DOHH2 (cell line): ENCODE measurements at regions not wholly inside any gene's neighbourhood (a gene's known extent, or its start where the extent isn't known, plus 50 kb on each side); places are given as distances from the start of the nearest gene placed in this dataset.
A peak's percentile ranks its signal among the peaks of the same experiment; 100 is the strongest.

ENCODE experiments used
- H3F3A ChIP-seq: fragments of 200-600 bp; sonication (generic), shearing (Covaris generic); 2 replicates; pipeline ENCODE4 v1.6.0; 2016; ENCODE audit warnings: antibody characterized with exemption, mild to moderate bottlenecking; ENCODE audit not compliant: control insufficient read depth, insufficient read depth
- H3K27ac ChIP-seq: fragments of 200-600 bp; sonication (generic); 2 replicates; pipeline ENCODE4 v1.5.1; 2014; ENCODE audit warnings: low read depth, mild to moderate bottlenecking, low read length, moderate library complexity
- H3K27me3 ChIP-seq: fragments of 200-600 bp; sonication (generic); 2 replicates; pipeline ENCODE4 v1.6.1; 2014; ENCODE audit warnings: mild to moderate bottlenecking, low read length, mixed read lengths; ENCODE audit not compliant: control insufficient read depth
- H3K36me3 ChIP-seq: fragments of 200-600 bp; sonication (generic); 2 replicates; pipeline ENCODE4 v1.6.1; 2014; ENCODE audit warnings: mild to moderate bottlenecking, low read length, moderate library complexity, mixed read lengths; ENCODE audit not compliant: control insufficient read depth
- H3K4me1 ChIP-seq: fragments of 200-600 bp; sonication (generic); 2 replicates; pipeline ENCODE4 v1.6.1; 2014; ENCODE audit warnings: mild to moderate bottlenecking, low read length, mixed read lengths; ENCODE audit not compliant: control insufficient read depth
- H3K4me2 ChIP-seq: fragments of 200-600 bp; sonication (generic); 2 replicates; pipeline ENCODE4 v1.6.0; 2014; ENCODE audit warnings: mild to moderate bottlenecking, low read length, moderate library complexity
- H3K4me3 ChIP-seq: fragments of 200-600 bp; sonication (generic); 2 replicates; pipeline ENCODE4 v1.5.1; 2014; ENCODE audit warnings: mild to moderate bottlenecking, low read length, mixed read lengths
- H3K79me2 ChIP-seq: fragments of 200-600 bp; sonication (generic); 2 replicates; pipeline ENCODE4 v1.6.1; 2014; ENCODE audit warnings: mild to moderate bottlenecking, low read length, mixed read lengths; ENCODE audit not compliant: control insufficient read depth
- H3K9me2 ChIP-seq: fragments of 200-600 bp; sonication (generic); replicated peaks from 2 replicates; pipeline ENCODE4 v1.6.1; 2014; ENCODE audit warnings: mild to moderate bottlenecking, low read length, mixed read lengths; ENCODE audit not compliant: control insufficient read depth
- H3K9me3 ChIP-seq: fragments of 200-600 bp; sonication (generic); 2 replicates; pipeline ENCODE4 v1.6.1; 2014; ENCODE audit warnings: antibody characterized with exemption, low read length, mixed read lengths; ENCODE audit not compliant: control insufficient read depth, insufficient read depth
- H4K20me1 ChIP-seq: fragments of 200-600 bp; sonication (generic); 2 replicates; pipeline ENCODE4 v1.6.0; 2014; ENCODE audit warnings: low read depth, mild to moderate bottlenecking, antibody characterized with exemption, low read length, moderate library complexity; ENCODE audit not compliant: control insufficient read depth, insufficient read depth
- EZH2phosphoT487 ChIP-seq: fragments of 200-600 bp; sonication (generic); IDR thresholded peaks from 2 replicates; pipeline ENCODE4 v1.6.1; 2017; ENCODE audit warnings: borderline replicate concordance, mild to moderate bottlenecking, antibody characterized with exemption, low read length, moderate library complexity, mixed read lengths
- TF ChIP-seq, protein P1 (sequence below): fragments of 200-600 bp; sonication (generic); IDR thresholded peaks from one replicate; pipeline ENCODE4 v1.5.1; 2014; ENCODE audit warnings: antibody characterized with exemption, mild to moderate bottlenecking, low read depth, low read length; ENCODE audit not compliant: poor library complexity, severe bottlenecking

DNA sequence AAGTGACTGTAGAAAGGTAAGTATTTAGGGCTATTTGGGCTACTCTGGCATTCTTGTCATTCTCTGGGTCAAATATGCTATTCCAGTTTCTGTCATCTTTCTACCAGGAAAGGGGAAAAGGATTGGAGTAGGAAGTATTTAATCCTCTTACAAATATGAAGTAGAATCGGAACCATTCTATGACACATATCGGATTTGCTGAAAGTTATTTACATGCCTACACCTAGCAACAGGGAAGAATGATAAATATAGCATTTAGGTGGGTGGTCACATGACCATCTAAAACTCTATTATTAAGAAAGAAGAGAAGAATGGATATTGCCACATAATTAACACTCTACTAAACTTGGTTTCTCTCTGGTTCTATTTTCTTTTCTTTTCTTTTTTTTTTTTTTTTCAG, 1353.1 kb downstream of the ZPLD1 start:
- no peaks in the 10 kb centered on the region for H3K36me3 ChIP-seq

DNA sequence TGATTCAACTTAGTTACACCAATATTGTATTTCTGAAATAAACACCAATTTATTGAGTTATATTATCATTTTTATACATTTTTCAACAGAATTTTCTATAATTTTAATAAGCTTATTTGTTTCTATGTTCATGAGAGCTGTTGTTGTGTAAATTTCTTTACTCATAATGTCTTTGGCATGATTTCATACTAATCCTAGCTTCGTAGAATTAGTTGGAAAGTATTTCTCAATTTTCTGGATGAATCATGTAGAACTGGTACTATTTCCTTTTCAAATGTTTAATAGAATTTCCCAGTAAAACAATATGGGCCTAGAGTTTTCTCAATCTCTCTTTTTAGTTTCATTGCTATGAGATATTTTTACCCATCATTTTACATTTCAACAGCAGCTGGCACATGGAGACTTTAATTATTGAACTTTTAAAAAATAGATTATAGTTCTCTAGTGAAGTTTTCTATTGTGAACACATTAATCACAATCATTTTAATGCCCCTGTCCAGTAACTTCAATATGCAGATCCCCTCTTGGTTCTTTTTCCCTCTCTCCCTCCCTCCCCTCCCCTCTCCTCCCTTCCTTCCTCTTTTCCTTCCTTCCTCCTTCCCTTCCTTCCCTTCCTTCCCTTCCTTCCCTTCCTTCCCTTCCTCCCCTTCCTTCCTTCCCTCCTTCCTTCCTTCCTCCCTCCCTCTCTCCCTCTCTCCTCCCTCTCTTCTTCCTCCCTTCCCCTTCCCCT, 1357.1 kb downstream of the ZPLD1 start:
- Histone ChIP-seq H3K27ac (no peak overlapping the region), H3K79me2 (no peaks in the 10 kb centered on the region), H3K9me2 (no peaks in the 10 kb centered on the region), H3K4me2 (no peak overlapping the region), H3K4me1 (no peaks in the 10 kb centered on the region), H4K20me1 (no peaks in the 10 kb centered on the region), H3K9me3 (no peaks in the 10 kb centered on the region), H3K36me3 (no peaks in the 10 kb centered on the region), H3F3A (no peaks in the 10 kb centered on the region), H3K27me3 (no peaks in the 10 kb centered on the region), H3K4me3 (no peak overlapping the region)
- TF ChIP-seq EZH2phosphoT487: no peak
- TF ChIP-seq, protein P1, sequence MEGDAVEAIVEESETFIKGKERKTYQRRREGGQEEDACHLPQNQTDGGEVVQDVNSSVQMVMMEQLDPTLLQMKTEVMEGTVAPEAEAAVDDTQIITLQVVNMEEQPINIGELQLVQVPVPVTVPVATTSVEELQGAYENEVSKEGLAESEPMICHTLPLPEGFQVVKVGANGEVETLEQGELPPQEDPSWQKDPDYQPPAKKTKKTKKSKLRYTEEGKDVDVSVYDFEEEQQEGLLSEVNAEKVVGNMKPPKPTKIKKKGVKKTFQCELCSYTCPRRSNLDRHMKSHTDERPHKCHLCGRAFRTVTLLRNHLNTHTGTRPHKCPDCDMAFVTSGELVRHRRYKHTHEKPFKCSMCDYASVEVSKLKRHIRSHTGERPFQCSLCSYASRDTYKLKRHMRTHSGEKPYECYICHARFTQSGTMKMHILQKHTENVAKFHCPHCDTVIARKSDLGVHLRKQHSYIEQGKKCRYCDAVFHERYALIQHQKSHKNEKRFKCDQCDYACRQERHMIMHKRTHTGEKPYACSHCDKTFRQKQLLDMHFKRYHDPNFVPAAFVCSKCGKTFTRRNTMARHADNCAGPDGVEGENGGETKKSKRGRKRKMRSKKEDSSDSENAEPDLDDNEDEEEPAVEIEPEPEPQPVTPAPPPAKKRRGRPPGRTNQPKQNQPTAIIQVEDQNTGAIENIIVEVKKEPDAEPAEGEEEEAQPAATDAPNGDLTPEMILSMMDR: no peak

More for the DNA sequence above, 1353.1 kb downstream of the ZPLD1 start:
- Histone ChIP-seq H3K4me3 (no peak overlapping the region), H3K27ac (no peak overlapping the region), H3K9me3 (no peaks in the 10 kb centered on the region), H4K20me1 (no peaks in the 10 kb centered on the region), H3K9me2 (no peaks in the 10 kb centered on the region), H3K27me3 (no peaks in the 10 kb centered on the region), H3K4me1 (no peaks in the 10 kb centered on the region), H3K4me2 (no peak overlapping the region), H3F3A (no peaks in the 10 kb centered on the region), H3K79me2 (no peaks in the 10 kb centered on the region)
- TF ChIP-seq EZH2phosphoT487: no peak
- TF ChIP-seq, protein P1: no peak

DNA sequence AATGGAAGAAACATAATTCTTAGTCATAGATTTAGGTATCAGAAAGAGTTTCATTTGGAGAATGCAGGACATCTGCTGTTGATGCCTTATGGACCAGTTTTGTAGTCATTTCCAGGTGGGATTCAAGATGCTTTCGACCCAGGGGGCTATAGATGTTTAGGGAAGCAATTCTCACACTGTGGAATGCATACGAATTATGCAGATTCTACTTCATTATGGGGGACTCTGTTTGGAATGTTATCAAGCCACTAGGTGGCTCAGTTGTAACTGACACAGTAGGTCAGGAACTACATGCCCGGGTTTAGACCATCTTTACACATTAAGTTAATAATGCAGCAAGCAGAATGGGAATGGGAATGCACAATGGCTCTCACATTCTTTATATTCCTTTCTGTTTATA, 1359.8 kb downstream of the ZPLD1 start:
- TF ChIP-seq, protein P1: peak; percentile 27
- no peak for TF ChIP-seq EZH2phosphoT487

More for the DNA sequence above, 1359.8 kb downstream of the ZPLD1 start:
- no peak overlapping the region for H3K4me2 ChIP-seq
- no peak overlapping the region for H3K4me3 ChIP-seq
- no peaks in the 10 kb centered on the region for H3K36me3 ChIP-seq
- no peaks in the 10 kb centered on the region for H3F3A ChIP-seq
- H3K9me2 ChIP-seq: no peaks in the 10 kb centered on the region
- no peaks in the 10 kb centered on the region for H3K79me2 ChIP-seq
- H3K4me1 ChIP-seq: no peaks in the 10 kb centered on the region
- H3K9me3 ChIP-seq: no peaks in the 10 kb centered on the region
- no peaks in the 10 kb centered on the region for H3K27me3 ChIP-seq
- H3K27ac ChIP-seq: no peak overlapping the region
- no peaks in the 10 kb centered on the region for H4K20me1 ChIP-seq
